ENCODE measurements at regions not wholly inside any gene's neighbourhood (a gene's known extent, or its start where the extent isn't known, plus 50 kb on each side); places are given as distances from the start of the nearest gene placed in this dataset.

- no peak for TF ChIP-seq SP1 (IDR thresholded peaks at IDR 0.05)
- TF ChIP-seq FOXA1 (IDR thresholded peaks at IDR 0.05), result no peak
- no peak for TF ChIP-seq SUZ12 (IDR thresholded peaks at IDR 0.05)
- TF ChIP-seq FOXM1 (IDR thresholded peaks at IDR 0.05; ENCODE audit: borderline replicate concordance), result no peak
- TF ChIP-seq ZNF384 (IDR thresholded peaks at IDR 0.05), result no peak
- no peak for TF ChIP-seq BHLHE40 (IDR thresholded peaks at IDR 0.05; ENCODE audit: borderline replicate concordance)
- TF ChIP-seq L3MBTL2 (conservative IDR thresholded peaks at IDR 0.05), result no peak
- TF ChIP-seq NFRKB (IDR thresholded peaks at IDR 0.05), result no peak
- no peak for TF ChIP-seq ELF4 (IDR thresholded peaks at IDR 0.05)
- TF ChIP-seq ARNT (IDR thresholded peaks at IDR 0.05), result no peak
- no peak for TF ChIP-seq FOXK2 (IDR thresholded peaks at IDR 0.05)
- no peak for TF ChIP-seq PKNOX1 (IDR thresholded peaks at IDR 0.05)
- no peak for TF ChIP-seq TARDBP (IDR thresholded peaks at IDR 0.05)
- CTCF ChIA-PET, result no interaction called here
- POLR2A ChIA-PET, result no interaction called here
- no peak for DNase-seq (ENCODE audit: extremely low spot score)
These were observed 982.6 kb upstream of the EYS start for GRCh38 chr6:66689608-66690007.

- DNase-seq (ENCODE audit: extremely low spot score), result no peak
- CTCF ChIA-PET, result interaction anchor here (0.6 to 0.9 kb wide), 2 partner anchors 10 to 25 kb away, joined by 3 to 6 read pairs; no protein-coding TSS in a partner anchor
- TF ChIP-seq FOXM1 (IDR thresholded peaks at IDR 0.05; ENCODE audit: borderline replicate concordance) (no peak), ARNT (IDR thresholded peaks at IDR 0.05) (no peak), ELF4 (IDR thresholded peaks at IDR 0.05) (no peak), CTBP1 (IDR thresholded peaks at IDR 0.05; ENCODE audit: borderline replicate concordance) (no peak), TARDBP (IDR thresholded peaks at IDR 0.05) (no peak), SP1 (IDR thresholded peaks at IDR 0.05) (no peak), SUZ12 (IDR thresholded peaks at IDR 0.05) (no peak), L3MBTL2 (conservative IDR thresholded peaks at IDR 0.05) (no peak), LEF1 (IDR thresholded peaks at IDR 0.05; ENCODE audit: borderline replicate concordance) (no peak), FOXA1 (IDR thresholded peaks at IDR 0.05) (no peak), PKNOX1 (IDR thresholded peaks at IDR 0.05) (no peak), ZNF384 (IDR thresholded peaks at IDR 0.05) (no peak)
- POLR2A ChIA-PET, result no interaction called here
These were observed 980.6 kb upstream of the EYS start for GRCh38 chr6:66687611-66688140.

GRCh38 chr6:66675906-66676305 is 968.9 kb upstream of the EYS start:
- ChIA-PET CTCF (no interaction called here), POLR2A (no interaction called here)
- TF ChIP-seq SUZ12 (IDR thresholded peaks at IDR 0.05) (no peak), ARNT (IDR thresholded peaks at IDR 0.05) (no peak), HDGF (IDR thresholded peaks at IDR 0.05; ENCODE audit: borderline replicate concordance) (no peak), TARDBP (IDR thresholded peaks at IDR 0.05) (no peak), ZNF384 (IDR thresholded peaks at IDR 0.05) (no peak), BHLHE40 (IDR thresholded peaks at IDR 0.05; ENCODE audit: borderline replicate concordance) (no peak)
- DNase-seq (ENCODE audit: extremely low spot score), result no peak

- POLR2A ChIA-PET, result no interaction called here
- DNase-seq (ENCODE audit: extremely low spot score), result no peak
- CTCF ChIA-PET, result no interaction called here
- no peak for TF ChIP-seq SP1 (IDR thresholded peaks at IDR 0.05)
- no peak for TF ChIP-seq NFRKB (IDR thresholded peaks at IDR 0.05)
- TF ChIP-seq PKNOX1 (IDR thresholded peaks at IDR 0.05), result no peak
- TF ChIP-seq L3MBTL2 (conservative IDR thresholded peaks at IDR 0.05), result no peak
- no peak for TF ChIP-seq HDGF (IDR thresholded peaks at IDR 0.05; ENCODE audit: borderline replicate concordance)
- no peak for TF ChIP-seq TARDBP (IDR thresholded peaks at IDR 0.05)
- no peak for TF ChIP-seq ELF4 (IDR thresholded peaks at IDR 0.05)
- TF ChIP-seq FOXA1 (IDR thresholded peaks at IDR 0.05), result no peak
- no peak for TF ChIP-seq BHLHE40 (IDR thresholded peaks at IDR 0.05; ENCODE audit: borderline replicate concordance)
- TF ChIP-seq ARNT (IDR thresholded peaks at IDR 0.05), result no peak
- no peak for TF ChIP-seq ZNF384 (IDR thresholded peaks at IDR 0.05)
These were observed 957.1 kb upstream of the EYS start for GRCh38 chr6:66664112-66664511.

GRCh38 chr6:66662721-66663507 is 955.9 kb upstream of the EYS start:
- DNase-seq (ENCODE audit: extremely low spot score), result no peak
- no peak for TF ChIP-seq BHLHE40 (IDR thresholded peaks at IDR 0.05; ENCODE audit: borderline replicate concordance)
- TF ChIP-seq L3MBTL2 (conservative IDR thresholded peaks at IDR 0.05), result no peak
- TF ChIP-seq SUZ12 (IDR thresholded peaks at IDR 0.05), result no peak
- no peak for TF ChIP-seq FOXA1 (IDR thresholded peaks at IDR 0.05)
- no peak for TF ChIP-seq ARNT (IDR thresholded peaks at IDR 0.05)
- TF ChIP-seq SP1 (IDR thresholded peaks at IDR 0.05), result no peak
- TF ChIP-seq TARDBP (IDR thresholded peaks at IDR 0.05), result no peak
- no peak for TF ChIP-seq FOXM1 (IDR thresholded peaks at IDR 0.05; ENCODE audit: borderline replicate concordance)
- TF ChIP-seq LEF1 (IDR thresholded peaks at IDR 0.05; ENCODE audit: borderline replicate concordance), result no peak
- no peak for TF ChIP-seq PKNOX1 (IDR thresholded peaks at IDR 0.05)
- no peak for TF ChIP-seq ZNF384 (IDR thresholded peaks at IDR 0.05)
- TF ChIP-seq ELF4 (IDR thresholded peaks at IDR 0.05), result no peak
- no peak for TF ChIP-seq HDGF (IDR thresholded peaks at IDR 0.05; ENCODE audit: borderline replicate concordance)
- TF ChIP-seq NFRKB (IDR thresholded peaks at IDR 0.05), result no peak
- CTCF ChIA-PET, result interaction anchor here (0.5 to 1.0 kb wide), 2 partner anchors 25 to 264 kb away, joined by 3 to 4 read pairs; no protein-coding TSS in a partner anchor
- POLR2A ChIA-PET, result no interaction called here
